ENCODE measurements at regions not wholly inside any gene's neighbourhood (a gene's known extent, or its start where the extent isn't known, plus 50 kb on each side); places are given as distances from the start of the nearest gene placed in this dataset.

DNA sequence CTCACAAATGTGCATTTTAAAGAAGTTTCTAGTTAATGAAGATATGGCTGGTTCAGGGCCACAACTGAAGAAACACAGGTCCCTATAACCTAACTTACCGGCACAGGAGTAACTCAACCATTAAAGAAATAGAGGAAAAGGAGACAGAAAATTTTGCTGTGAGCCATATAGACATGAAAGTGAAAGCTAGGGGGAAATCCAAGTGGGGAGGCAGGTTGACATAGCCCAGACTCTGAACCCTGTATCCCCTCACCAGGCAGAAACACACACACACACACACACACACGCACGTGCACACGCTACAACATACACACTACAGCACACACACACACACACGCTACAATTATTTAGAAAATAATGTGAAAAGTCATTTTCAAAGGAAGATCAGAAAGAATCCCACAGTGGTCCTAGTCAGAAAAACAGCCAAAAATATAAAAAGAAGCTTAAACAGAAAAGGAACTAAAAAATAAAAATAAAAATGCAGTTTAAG lies 856.4 kb upstream of the CDH6 start:
- no peaks in the 10 kb centered on the region for H3K4me1 ChIP-seq (ENCODE audit: control insufficient read depth in 1 of 2, low read depth in 2 of 2)
- TF ChIP-seq, protein P1, sequence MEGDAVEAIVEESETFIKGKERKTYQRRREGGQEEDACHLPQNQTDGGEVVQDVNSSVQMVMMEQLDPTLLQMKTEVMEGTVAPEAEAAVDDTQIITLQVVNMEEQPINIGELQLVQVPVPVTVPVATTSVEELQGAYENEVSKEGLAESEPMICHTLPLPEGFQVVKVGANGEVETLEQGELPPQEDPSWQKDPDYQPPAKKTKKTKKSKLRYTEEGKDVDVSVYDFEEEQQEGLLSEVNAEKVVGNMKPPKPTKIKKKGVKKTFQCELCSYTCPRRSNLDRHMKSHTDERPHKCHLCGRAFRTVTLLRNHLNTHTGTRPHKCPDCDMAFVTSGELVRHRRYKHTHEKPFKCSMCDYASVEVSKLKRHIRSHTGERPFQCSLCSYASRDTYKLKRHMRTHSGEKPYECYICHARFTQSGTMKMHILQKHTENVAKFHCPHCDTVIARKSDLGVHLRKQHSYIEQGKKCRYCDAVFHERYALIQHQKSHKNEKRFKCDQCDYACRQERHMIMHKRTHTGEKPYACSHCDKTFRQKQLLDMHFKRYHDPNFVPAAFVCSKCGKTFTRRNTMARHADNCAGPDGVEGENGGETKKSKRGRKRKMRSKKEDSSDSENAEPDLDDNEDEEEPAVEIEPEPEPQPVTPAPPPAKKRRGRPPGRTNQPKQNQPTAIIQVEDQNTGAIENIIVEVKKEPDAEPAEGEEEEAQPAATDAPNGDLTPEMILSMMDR (IDR thresholded peaks at IDR 0.05), result no peak
- no peak for DNase-seq (ENCODE audit: low spot score)

DNA sequence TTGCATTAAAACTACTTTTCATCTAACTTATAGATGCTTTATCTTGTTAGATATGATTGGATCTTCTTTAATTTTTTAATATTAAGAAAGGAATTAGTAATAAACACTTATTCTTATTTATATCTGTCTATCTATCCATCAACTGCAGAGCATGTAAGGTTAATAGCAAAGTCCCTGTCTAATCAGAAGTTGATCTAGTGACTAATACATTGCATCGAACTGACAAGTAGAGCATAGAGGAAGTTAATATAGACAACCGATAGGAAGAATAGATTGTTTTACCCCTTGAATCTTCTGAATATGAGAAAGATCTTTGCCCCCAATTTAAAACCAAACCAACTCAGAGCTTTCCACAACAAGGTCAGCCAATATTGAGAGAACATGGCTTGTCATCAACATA lies 862.0 kb upstream of the CDH6 start:
- TF ChIP-seq, protein P1 (IDR thresholded peaks at IDR 0.05), result no peak
- H3K4me3 ChIP-seq, result no peak overlapping the region
- H3K27ac ChIP-seq, result no peak overlapping the region
- H3K27me3 ChIP-seq (replicated peaks; ENCODE audit: insufficient read depth), result no peaks in the 10 kb centered on the region
- H3K4me1 ChIP-seq (ENCODE audit: control insufficient read depth in 1 of 2, low read depth in 2 of 2), result no peaks in the 10 kb centered on the region
- H3K36me3 ChIP-seq, result no peaks in the 10 kb centered on the region
- no peak for DNase-seq (ENCODE audit: low spot score)
- H3K9me3 ChIP-seq, result no peaks in the 10 kb centered on the region
- ATAC-seq (ENCODE audit: insufficient number of reproducible peaks, low FRiP score, low read depth), result no peak

More for the DNA sequence above, 856.4 kb upstream of the CDH6 start:
- Histone ChIP-seq H3K27me3 (replicated peaks; ENCODE audit: insufficient read depth) (no peaks in the 10 kb centered on the region), H3K36me3 (no peaks in the 10 kb centered on the region), H3K27ac (no peak overlapping the region), H3K9me3 (no peaks in the 10 kb centered on the region), H3K4me3 (no peak overlapping the region)
- ATAC-seq (ENCODE audit: insufficient number of reproducible peaks, low FRiP score, low read depth), result no peak

DNA sequence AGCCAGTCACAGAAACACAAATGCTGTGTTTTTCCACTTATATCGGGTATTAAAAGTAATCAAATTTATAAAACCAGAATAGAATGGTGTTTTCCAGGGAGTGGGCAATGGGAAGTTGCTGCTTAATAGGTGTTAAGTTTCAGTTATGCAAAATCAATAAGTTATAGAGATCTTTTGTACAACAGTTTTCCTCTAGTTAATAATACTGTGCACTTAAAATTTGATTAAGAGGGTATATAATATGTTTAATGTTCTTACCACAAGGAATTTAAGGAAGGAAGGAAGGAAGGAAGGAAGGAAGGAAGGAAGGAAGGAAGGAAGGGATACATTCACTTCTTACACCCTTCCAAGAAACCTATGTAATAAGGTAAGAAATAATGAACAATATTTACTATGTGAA lies 867.7 kb upstream of the CDH6 start:
- ATAC-seq (ENCODE audit: insufficient number of reproducible peaks, low FRiP score, low read depth) (no peak), DNase-seq (ENCODE audit: low spot score) (no peak)
- Histone ChIP-seq H3K4me1 (ENCODE audit: control insufficient read depth in 1 of 2, low read depth in 2 of 2) (no peaks in the 10 kb centered on the region), H3K27me3 (replicated peaks; ENCODE audit: insufficient read depth) (no peaks in the 10 kb centered on the region), H3K4me3 (no peak overlapping the region), H3K9me3 (no peaks in the 10 kb centered on the region), H3K36me3 (no peaks in the 10 kb centered on the region), H3K27ac (no peak overlapping the region)
- TF ChIP-seq, protein P1 (IDR thresholded peaks at IDR 0.05), result no peak

DNA sequence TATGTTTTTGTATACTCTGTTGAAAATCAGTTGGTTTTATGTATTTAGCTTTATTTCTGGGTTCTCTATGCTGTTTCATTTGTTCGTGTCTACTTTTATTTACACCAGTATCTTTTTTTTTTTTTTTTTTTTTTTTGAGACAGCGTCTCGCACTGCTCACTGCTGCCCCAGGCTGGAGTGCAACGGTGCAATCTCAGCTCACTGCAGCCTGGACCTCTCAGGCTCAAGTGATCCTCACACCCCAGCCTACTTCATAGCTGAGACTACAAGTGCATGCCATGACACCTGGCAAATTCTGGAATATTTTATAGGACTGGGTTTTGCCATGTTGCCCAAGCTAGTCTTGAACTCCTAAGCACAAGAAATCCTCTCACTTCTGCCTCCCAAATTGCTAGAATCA lies 869.4 kb upstream of the CDH6 start:
- Histone ChIP-seq H3K36me3 (no peaks in the 10 kb centered on the region), H3K4me3 (no peak overlapping the region), H3K27me3 (replicated peaks; ENCODE audit: insufficient read depth) (no peaks in the 10 kb centered on the region), H3K4me1 (ENCODE audit: control insufficient read depth in 1 of 2, low read depth in 2 of 2) (no peaks in the 10 kb centered on the region), H3K27ac (no peak overlapping the region), H3K9me3 (no peaks in the 10 kb centered on the region)
- no peak for DNase-seq (ENCODE audit: low spot score)
- no peak for ATAC-seq (ENCODE audit: insufficient number of reproducible peaks, low FRiP score, low read depth)
- TF ChIP-seq, protein P1 (IDR thresholded peaks at IDR 0.05), result no peak

DNA sequence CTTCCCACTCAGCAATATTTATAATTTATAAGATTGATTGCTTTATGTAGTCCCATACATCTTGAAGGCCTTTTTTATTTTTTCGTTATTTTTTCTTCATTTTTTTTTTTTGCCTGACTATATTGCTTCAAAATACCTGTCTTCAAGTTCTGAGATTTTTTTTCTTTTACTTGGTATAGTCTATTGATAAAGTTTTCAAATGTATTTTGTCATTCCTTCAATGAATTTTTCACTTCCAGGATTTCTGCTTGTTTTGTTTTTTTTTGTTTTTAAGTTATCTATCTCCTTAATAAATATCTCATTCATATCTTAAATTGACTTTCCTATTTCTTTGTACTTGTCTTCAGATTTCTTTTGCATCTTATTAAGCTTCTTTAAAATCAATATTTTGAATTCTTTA lies 905.6 kb upstream of the CDH6 start:
- Histone ChIP-seq H3K27ac (no peak overlapping the region), H3K9me3 (peaks cover 7% of the 10 kb centered on the region), H3K27me3 (replicated peaks; ENCODE audit: insufficient read depth) (no peaks in the 10 kb centered on the region), H3K4me1 (ENCODE audit: control insufficient read depth in 1 of 2, low read depth in 2 of 2) (no peaks in the 10 kb centered on the region), H3K36me3 (no peaks in the 10 kb centered on the region), H3K4me3 (no peak overlapping the region)
- TF ChIP-seq, protein P1 (IDR thresholded peaks at IDR 0.05), result no peak
- ATAC-seq (ENCODE audit: insufficient number of reproducible peaks, low FRiP score, low read depth) (no peak), DNase-seq (ENCODE audit: low spot score) (no peak)
